T-helper 2 cell treated with Interferon-gamma antibody and Interleukin-4, amounts not matched to agents 5 μg/mL and 100 μg/mL, for 36 hours (primary cell): ENCODE measurements at regions not wholly inside any gene's neighbourhood (a gene's known extent, or its start where the extent isn't known, plus 50 kb on each side); places are given as distances from the start of the nearest gene placed in this dataset.

Source experiments
- DNase-seq: peaks from one replicate; pipeline ENCODE4 v3.0.0; 2021; ENCODE audit warnings: low spot score
- H3K27ac Mint-ChIP-seq: one replicate; pipeline ENCODE4 v1.8.0; 2021; ENCODE audit warnings: mild to moderate bottlenecking, mixed read lengths
- H3K27me3 Mint-ChIP-seq: one replicate; pipeline ENCODE4 v1.8.0; 2021; ENCODE audit warnings: low read depth, mixed read lengths
- H3K36me3 Mint-ChIP-seq: one replicate; pipeline ENCODE4 v1.8.0; 2021; ENCODE audit warnings: low read depth, mixed read lengths
- H3K4me1 Mint-ChIP-seq: one replicate; pipeline ENCODE4 v1.8.0; 2021; ENCODE audit warnings: low read depth, mixed read lengths
- H3K4me3 Mint-ChIP-seq: one replicate; pipeline ENCODE4 v1.8.0; 2022; ENCODE audit warnings: mild to moderate bottlenecking, moderate library complexity, mixed read lengths
- H3K9me3 Mint-ChIP-seq: one replicate; pipeline ENCODE4 v1.8.0; 2021; ENCODE audit warnings: mixed read lengths

DNA sequence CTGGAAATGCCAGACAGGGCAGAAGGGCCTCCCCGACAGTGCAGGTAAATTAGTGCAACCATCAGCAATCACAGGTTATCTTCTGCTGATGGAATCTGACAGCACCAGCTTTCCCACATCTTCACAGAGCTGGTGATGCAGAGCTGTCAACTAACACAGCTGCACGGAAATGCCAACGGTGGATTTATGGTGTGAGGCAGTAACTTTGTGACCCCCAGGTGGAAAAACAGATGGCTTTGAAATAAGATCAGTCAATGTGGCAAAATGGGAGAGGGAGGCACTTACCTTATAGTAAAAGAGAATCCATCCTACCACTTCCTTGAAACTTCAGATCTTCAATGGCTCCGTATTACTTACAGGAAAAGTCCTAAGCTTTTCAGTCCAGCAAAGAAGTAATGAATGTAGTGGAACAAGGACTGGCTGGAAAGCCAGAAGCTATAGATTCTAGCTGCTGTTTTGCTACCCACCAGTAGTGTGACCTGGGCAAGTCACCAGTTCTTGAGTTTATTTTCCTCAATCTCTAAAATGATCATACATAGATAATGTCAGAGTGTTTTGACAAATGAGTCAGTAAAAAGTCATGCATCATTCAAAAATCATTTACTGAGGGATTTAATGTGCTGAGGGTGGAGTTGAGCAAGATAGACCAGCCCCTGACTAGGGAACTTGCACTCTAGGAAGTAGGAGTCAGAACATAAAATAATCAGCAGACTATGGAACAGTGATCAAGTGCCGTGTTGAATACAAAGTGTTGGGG, 245.7 kb upstream of the JUN start:
- DNase-seq, result no peak
- H3K4me1 Mint-ChIP-seq, result peaks cover 25% of the 10 kb centered on the region
- peaks cover 10% of the 10 kb centered on the region for H3K36me3 Mint-ChIP-seq
- H3K9me3 Mint-ChIP-seq, result no peaks in the 10 kb centered on the region
- no peak overlapping the region for H3K4me3 Mint-ChIP-seq
- no peak overlapping the region for H3K27ac Mint-ChIP-seq
- no peaks in the 10 kb centered on the region for H3K27me3 Mint-ChIP-seq

DNA sequence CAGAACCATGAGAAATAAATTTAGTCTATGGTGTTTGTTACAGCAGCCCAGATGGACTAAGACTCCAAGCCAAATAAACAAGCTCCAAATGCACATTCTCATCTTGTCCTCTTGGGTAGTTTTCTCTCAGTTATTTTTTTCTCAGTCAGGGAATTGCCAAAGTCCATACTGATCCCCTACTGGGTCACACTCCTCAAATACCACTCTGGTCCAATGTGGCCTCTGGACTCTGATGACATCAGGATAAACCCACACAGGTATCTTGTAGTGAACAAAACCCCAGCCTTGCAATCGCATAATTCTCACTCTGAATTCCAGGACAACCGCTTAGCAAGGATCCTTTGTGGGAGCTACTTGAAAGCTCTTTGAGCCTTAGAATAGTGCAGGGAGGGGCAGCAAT, 248.4 kb upstream of the JUN start:
- no peaks in the 10 kb centered on the region for H3K9me3 Mint-ChIP-seq
- no peak overlapping the region for H3K4me3 Mint-ChIP-seq
- peaks cover under 1% of the 10 kb centered on the region for H3K4me1 Mint-ChIP-seq
- H3K36me3 Mint-ChIP-seq, result no peaks in the 10 kb centered on the region
- no peak overlapping the region for H3K27ac Mint-ChIP-seq
- H3K27me3 Mint-ChIP-seq, result peaks cover under 1% of the 10 kb centered on the region
- DNase-seq, result no peak

DNA sequence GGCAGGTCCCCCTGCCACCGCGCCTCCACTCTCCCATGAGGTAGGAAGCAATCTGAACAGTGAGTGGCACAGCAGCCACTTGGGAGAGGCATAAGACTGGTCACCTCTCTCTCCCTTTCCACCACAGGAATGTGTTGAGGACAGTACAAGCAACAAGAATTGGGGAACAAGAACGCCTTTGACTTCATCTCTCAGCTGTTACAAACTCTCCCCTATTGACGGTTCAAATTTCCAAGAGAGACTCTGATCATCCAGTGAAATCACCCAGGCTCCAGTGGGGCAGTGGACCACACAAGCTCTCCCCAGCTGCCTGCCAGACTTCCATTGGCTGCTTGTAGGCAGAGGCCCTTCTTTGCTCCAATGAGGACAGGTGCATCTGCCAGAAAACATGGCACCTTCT, 249.9 kb upstream of the JUN start:
- H3K4me3 Mint-ChIP-seq, result no peak overlapping the region
- DNase-seq, result no peak

DNA sequence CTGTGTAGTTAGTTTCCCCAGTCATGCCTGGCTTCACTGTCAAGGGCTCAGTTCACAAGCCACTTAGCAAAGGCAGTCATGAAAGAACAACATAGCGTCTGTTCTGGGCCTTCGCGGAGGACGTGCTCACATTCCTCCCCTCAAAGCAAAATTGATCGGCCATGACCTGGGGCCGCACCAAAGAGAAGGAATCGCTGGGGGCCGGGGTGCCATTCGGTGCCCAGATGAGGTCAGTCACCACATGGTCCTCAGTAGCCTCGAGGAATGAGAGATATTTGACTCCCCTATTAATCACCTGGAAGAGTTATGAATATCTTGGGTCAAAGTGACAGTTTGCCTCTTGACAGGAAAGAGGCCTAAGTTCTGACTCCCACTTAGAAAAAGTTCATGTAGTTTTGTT, 251.1 kb upstream of the JUN start:
- no peaks in the 10 kb centered on the region for H3K4me1 Mint-ChIP-seq
- no peak for DNase-seq
- H3K27ac Mint-ChIP-seq, result no peak overlapping the region
- no peak overlapping the region for H3K4me3 Mint-ChIP-seq
- H3K36me3 Mint-ChIP-seq, result no peaks in the 10 kb centered on the region
- no peaks in the 10 kb centered on the region for H3K9me3 Mint-ChIP-seq
- H3K27me3 Mint-ChIP-seq, result peaks cover 2% of the 10 kb centered on the region

More for the DNA sequence above, 249.9 kb upstream of the JUN start:
- Mint-ChIP-seq H3K27me3 (peaks cover 2% of the 10 kb centered on the region), H3K27ac (no peak overlapping the region), H3K4me1 (no peaks in the 10 kb centered on the region), H3K9me3 (no peaks in the 10 kb centered on the region), H3K36me3 (no peaks in the 10 kb centered on the region)

DNA sequence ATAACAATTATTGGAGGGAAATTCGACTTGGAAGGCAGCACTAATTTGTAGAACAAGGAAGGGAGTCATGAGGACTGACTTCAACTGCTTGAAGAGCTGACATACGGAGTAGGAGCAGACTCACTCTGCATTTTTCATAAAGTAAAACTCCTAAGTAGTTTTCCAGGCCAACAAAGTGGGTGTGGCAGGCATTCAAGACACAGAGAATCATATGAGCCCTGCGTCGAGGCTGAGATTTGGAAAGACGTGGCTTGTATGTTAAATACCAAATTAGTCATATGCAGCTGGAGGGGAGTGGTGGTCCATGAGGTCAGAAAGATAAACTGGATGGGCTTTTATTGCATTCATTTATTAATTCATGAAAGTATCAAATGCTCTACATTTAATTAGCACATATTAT, 255.7 kb upstream of the JUN start:
- peaks cover 19% of the 10 kb centered on the region for H3K4me1 Mint-ChIP-seq
- peaks cover under 1% of the 10 kb centered on the region for H3K36me3 Mint-ChIP-seq
- no peak for DNase-seq
- H3K27ac Mint-ChIP-seq, result no peak overlapping the region
- H3K9me3 Mint-ChIP-seq, result no peaks in the 10 kb centered on the region
- H3K4me3 Mint-ChIP-seq, result no peak overlapping the region
- H3K27me3 Mint-ChIP-seq, result peaks cover 2% of the 10 kb centered on the region

GRCh38 chr1:59040486-59040885, 256.4 kb upstream of the FGGY start:
- no peak overlapping the region for H3K27ac Mint-ChIP-seq
- H3K27me3 Mint-ChIP-seq, result peaks cover 2% of the 10 kb centered on the region
- H3K4me3 Mint-ChIP-seq, result no peak overlapping the region
- H3K4me1 Mint-ChIP-seq, result peaks cover 28% of the 10 kb centered on the region
- H3K9me3 Mint-ChIP-seq, result no peaks in the 10 kb centered on the region
- DNase-seq, result no peak
- H3K36me3 Mint-ChIP-seq, result peaks cover 9% of the 10 kb centered on the region

DNA sequence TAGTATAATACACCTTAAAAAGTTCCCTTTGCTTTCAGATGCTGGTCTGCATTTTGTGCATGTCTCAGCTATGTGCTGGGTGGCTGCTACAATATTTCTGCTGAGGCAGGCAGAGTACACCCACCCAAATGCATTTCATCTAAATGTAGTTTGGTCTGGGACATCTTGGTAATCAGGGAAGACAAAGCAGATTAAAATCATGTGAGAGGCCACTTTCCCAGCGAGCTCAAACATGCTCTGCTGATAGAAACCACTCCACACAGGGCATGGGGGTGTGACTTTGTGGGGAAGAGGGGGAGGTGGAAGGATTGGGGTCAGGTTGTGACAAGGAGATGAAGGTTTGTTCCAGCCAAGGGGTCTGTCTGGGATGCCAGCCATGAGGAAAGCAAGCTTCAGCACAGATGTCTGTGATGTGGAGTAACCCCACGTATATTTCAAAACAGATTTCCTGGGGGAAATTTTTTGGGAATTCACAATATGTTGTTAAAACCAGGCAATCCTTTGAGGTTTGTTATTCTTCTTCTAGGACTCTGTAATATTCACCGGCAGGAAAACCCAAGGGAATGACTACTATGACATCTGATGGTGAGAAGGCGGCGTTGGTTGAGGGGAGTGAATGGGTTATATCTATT, 255.1 kb upstream of the FGGY start:
- Mint-ChIP-seq H3K27ac (no peak overlapping the region), H3K9me3 (no peaks in the 10 kb centered on the region), H3K27me3 (peaks cover 2% of the 10 kb centered on the region), H3K4me1 (peaks cover 41% of the 10 kb centered on the region), H3K36me3 (peaks cover 14% of the 10 kb centered on the region), H3K4me3 (no peak overlapping the region)
- DNase-seq, result no peak

DNA sequence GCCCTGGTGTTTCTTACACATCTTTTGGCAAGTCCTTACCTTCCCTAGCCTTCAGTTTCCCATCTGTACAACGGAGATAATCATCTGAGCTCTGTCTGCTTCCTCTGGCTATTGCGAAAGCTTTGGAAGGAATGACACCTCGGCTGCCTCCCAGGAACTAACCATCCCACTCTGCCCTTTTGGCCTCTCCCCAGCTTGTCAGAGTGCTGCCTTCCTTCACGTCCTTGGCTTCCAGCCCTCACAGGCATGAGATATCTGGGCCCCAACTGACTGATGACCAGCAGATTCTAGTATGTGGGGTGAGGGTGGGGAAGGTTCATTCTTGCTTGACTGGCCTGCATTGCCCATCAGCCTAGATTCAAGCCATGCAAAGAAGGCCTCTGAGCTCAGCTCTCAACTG, 253.1 kb upstream of the FGGY start:
- no peaks in the 10 kb centered on the region for H3K27me3 Mint-ChIP-seq
- DNase-seq, result no peak
- no peak overlapping the region for H3K4me3 Mint-ChIP-seq
- no peak overlapping the region for H3K27ac Mint-ChIP-seq
- peaks cover 14% of the 10 kb centered on the region for H3K36me3 Mint-ChIP-seq
- no peaks in the 10 kb centered on the region for H3K9me3 Mint-ChIP-seq
- peaks cover 49% of the 10 kb centered on the region for H3K4me1 Mint-ChIP-seq

GRCh38 chr1:59044535-59045121, 252.3 kb upstream of the FGGY start:
- peaks cover 14% of the 10 kb centered on the region for H3K36me3 Mint-ChIP-seq
- no peaks in the 10 kb centered on the region for H3K9me3 Mint-ChIP-seq
- peaks cover 51% of the 10 kb centered on the region for H3K4me1 Mint-ChIP-seq
- H3K27ac Mint-ChIP-seq, result peak overlapping the region; percentile 88
- H3K4me3 Mint-ChIP-seq, result peak overlapping the region; percentile 77
- H3K27me3 Mint-ChIP-seq, result no peaks in the 10 kb centered on the region
- DNase-seq, result no peak

- Mint-ChIP-seq H3K9me3 (no peaks in the 10 kb centered on the region), H3K27ac (peak overlapping the region; percentile 88), H3K4me1 (peaks cover 51% of the 10 kb centered on the region), H3K36me3 (peaks cover 14% of the 10 kb centered on the region), H3K4me3 (peak overlapping the region; percentile 77), H3K27me3 (no peaks in the 10 kb centered on the region)
- DNase-seq, result no peak
Observed at GRCh38 chr1:59045137-59045536, 251.8 kb upstream of the FGGY start.

DNA sequence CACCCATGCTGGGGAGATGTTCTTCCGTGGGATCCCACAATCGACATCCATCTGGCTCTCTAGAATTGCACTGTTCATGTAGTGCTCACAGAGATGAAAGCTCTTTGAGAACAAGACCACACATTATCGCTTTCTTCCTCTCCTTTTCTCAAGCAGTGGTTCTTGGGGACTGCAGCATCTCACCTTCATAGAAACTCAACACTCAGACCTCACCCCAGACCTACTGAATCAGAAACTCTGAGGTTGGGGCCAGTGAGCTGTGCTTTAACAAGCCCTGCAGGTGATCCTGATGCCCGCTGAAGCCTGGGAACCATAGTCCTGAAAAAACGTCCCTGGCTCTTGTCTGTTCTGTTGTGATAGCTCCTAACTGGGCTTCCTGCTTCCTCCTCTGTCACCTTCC, 251.3 kb upstream of the FGGY start:
- no peak for DNase-seq
- Mint-ChIP-seq H3K27ac (peak overlapping the region; percentile 88), H3K4me3 (peak overlapping the region; percentile 77), H3K4me1 (peaks cover 51% of the 10 kb centered on the region), H3K9me3 (no peaks in the 10 kb centered on the region), H3K36me3 (peaks cover 14% of the 10 kb centered on the region), H3K27me3 (no peaks in the 10 kb centered on the region)

DNA sequence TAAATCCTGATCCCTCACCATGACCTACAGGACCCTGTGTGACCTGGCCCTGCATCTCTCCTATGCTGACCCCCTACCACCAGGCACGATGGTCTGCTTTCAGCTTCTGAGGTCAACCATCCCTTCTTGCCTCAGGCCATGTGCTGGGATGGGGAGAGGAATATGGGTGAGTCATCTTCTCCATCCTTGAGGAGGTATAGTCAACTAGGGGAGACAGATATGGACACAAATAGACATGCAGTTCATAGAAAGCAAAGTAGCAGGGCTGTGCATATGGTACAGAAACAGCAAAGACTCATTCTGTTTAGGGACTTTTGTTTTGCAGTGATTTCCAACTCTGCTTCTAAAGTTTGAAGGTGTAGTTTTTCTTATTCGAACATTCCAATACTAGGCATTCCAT, 250.8 kb upstream of the FGGY start:
- Mint-ChIP-seq H3K9me3 (no peaks in the 10 kb centered on the region), H3K4me1 (peaks cover 49% of the 10 kb centered on the region), H3K4me3 (peak overlapping the region; percentile 77), H3K27me3 (no peaks in the 10 kb centered on the region), H3K36me3 (peaks cover 14% of the 10 kb centered on the region), H3K27ac (peak overlapping the region; percentile 88)
- DNase-seq, result no peak

DNA sequence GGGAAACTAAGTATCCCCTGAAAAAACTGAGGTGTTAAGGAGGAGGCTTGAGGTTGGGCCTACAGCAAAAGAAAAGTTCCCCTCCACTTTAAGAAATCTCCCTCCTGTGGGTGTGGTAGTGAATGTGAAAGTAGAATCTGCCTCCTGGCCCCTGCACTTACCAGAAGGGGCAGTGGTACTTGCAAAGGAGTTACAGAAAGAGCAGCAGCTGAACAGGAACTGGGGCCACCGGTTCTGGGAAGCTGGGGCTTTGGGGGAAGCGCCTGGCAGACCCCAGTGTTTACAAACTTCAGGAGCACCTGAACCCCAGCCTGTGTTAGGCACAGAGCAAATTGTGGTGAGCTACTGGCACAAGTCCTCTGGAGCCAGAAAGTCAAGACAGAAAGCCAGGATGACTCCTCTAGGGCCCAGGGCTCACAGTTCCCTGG, 250.2 kb upstream of the FGGY start:
- peak; percentile 49 for DNase-seq
- H3K27me3 Mint-ChIP-seq, result no peaks in the 10 kb centered on the region
- no peaks in the 10 kb centered on the region for H3K9me3 Mint-ChIP-seq
- H3K36me3 Mint-ChIP-seq, result peaks cover 14% of the 10 kb centered on the region
- H3K27ac Mint-ChIP-seq, result peak overlapping the region; percentile 88
- peak overlapping the region; percentile 77 for H3K4me3 Mint-ChIP-seq
- H3K4me1 Mint-ChIP-seq, result peaks cover 46% of the 10 kb centered on the region

- Mint-ChIP-seq H3K27me3 (no peaks in the 10 kb centered on the region), H3K4me3 (no peak overlapping the region), H3K9me3 (no peaks in the 10 kb centered on the region), H3K27ac (no peak overlapping the region), H3K36me3 (peaks cover 2% of the 10 kb centered on the region), H3K4me1 (peaks cover 18% of the 10 kb centered on the region)
- no peak for DNase-seq
Observed at GRCh38 chr1:59051007-59051406, 245.9 kb upstream of the FGGY start.
